NB4 (cell line): ENCODE measurements at regions not wholly inside any gene's neighbourhood (a gene's known extent, or its start where the extent isn't known, plus 50 kb on each side); places are given as distances from the start of the nearest gene placed in this dataset.

Experiments used
- DNase-seq: peaks from one replicate; pipeline ENCODE4 v3.0.0; 2010; ENCODE audit warnings: low read depth
- H3K4me3 ChIP-seq: one replicate; pipeline ENCODE4 v1.5.1; 2011; ENCODE audit warnings: mild to moderate bottlenecking, low read depth, low read length, moderate library complexity
- MYC ChIP-seq: IDR thresholded peaks from 2 replicates; pipeline ENCODE4 v1.6.1; 2011; ENCODE audit warnings: low read depth, low read length
- POLR2A ChIP-seq: IDR thresholded peaks from 2 replicates; pipeline ENCODE4 v1.6.1; 2011; ENCODE audit warnings: mild to moderate bottlenecking; ENCODE audit not compliant: insufficient read length; ENCODE audit errors: extremely low read depth
- TF ChIP-seq, protein P1 (sequence below): IDR thresholded peaks from one replicate; pipeline ENCODE4 v1.5.1; 2012; ENCODE audit warnings: low read depth, low read length
- TF ChIP-seq, protein P2 (sequence below): IDR thresholded peaks from 2 replicates; pipeline ENCODE4 v1.6.1; 2011; ENCODE audit warnings: low read depth, low read length

DNA sequence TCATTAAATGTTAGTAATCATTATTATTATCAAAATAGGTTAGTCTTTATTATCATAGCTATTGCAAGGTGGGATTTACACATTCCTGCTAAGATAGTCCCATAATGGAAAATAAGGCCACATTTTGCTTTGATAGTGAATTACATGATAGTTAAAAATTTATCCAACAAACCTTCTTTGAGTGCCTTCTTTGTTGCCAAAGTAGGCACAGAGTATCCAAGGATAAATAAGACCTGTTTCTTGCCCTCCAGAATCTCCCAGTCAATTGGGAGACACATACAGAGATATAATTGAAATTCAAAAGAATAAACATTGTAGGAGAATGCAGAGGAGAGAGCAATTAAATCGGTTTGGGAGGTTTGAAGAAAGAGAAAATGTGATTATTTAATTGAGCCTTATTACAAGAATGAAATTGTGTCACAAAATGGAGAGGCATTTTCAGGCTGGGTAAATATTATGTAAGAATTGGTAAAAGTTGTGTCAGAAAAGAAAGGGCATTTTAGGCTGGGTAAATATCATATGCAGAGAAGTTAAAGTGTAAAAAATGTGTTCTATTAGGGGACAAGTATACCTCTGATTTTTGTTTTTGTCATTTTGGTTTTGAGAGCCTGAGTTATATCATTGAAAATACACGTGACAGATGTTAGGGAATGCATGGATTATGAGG is 189.3 kb downstream of the POU4F1 start:
- H3K4me3 ChIP-seq = no peak overlapping the region
- DNase-seq = no peak
- TF ChIP-seq, protein P1, sequence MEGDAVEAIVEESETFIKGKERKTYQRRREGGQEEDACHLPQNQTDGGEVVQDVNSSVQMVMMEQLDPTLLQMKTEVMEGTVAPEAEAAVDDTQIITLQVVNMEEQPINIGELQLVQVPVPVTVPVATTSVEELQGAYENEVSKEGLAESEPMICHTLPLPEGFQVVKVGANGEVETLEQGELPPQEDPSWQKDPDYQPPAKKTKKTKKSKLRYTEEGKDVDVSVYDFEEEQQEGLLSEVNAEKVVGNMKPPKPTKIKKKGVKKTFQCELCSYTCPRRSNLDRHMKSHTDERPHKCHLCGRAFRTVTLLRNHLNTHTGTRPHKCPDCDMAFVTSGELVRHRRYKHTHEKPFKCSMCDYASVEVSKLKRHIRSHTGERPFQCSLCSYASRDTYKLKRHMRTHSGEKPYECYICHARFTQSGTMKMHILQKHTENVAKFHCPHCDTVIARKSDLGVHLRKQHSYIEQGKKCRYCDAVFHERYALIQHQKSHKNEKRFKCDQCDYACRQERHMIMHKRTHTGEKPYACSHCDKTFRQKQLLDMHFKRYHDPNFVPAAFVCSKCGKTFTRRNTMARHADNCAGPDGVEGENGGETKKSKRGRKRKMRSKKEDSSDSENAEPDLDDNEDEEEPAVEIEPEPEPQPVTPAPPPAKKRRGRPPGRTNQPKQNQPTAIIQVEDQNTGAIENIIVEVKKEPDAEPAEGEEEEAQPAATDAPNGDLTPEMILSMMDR = no peak
- TF ChIP-seq, protein P2, sequence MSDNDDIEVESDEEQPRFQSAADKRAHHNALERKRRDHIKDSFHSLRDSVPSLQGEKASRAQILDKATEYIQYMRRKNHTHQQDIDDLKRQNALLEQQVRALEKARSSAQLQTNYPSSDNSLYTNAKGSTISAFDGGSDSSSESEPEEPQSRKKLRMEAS = no peak
- TF ChIP-seq MYC (no peak), POLR2A (no peak)

DNA sequence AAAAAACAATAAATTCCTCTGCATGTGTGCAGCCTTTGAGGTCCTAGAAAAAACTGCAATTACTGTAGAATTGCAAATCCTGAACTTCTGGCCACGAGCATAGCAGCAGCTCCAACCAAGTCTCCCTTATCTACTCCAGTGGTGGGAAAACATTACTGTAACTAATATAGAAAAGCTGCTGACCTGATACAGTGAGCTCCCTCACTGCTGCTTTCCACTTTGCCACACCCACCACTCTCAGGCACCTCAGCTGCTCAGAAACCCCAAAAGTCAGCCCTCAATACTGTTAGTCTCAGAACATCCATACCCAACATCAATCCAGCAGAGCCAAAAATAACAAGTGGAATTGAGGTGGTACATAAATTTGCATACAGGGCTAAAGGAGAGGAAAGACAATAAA is 192.5 kb downstream of the POU4F1 start:
- H3K4me3 ChIP-seq = no peak overlapping the region
- TF ChIP-seq POLR2A (no peak), MYC (no peak)
- TF ChIP-seq, protein P2 = no peak
- TF ChIP-seq, protein P1 = no peak
- DNase-seq = no peak

DNA sequence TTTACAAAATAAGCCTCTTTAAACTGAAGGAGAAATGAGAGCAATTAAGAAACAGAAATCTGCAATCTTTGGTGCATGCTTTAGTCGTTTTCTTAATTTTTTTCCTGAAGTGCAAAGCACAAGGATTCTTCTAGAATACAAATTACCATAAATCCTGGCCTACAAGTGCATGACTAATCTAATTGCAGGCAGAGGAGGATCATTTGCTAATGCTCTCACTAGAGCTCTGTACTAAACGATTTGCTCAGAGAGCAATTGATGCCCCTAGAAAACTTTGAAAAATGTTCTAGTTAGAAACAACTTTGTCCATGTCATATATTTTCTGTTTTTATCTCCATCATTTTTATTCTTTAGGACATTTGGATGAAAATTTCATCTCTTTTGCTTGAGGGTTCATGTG is 193.2 kb downstream of the POU4F1 start:
- TF ChIP-seq, protein P1 = no peak
- no peak for TF ChIP-seq MYC
- TF ChIP-seq, protein P2 = no peak
- no peak for TF ChIP-seq POLR2A
- H3K4me3 ChIP-seq = no peak overlapping the region
- DNase-seq = no peak

DNA sequence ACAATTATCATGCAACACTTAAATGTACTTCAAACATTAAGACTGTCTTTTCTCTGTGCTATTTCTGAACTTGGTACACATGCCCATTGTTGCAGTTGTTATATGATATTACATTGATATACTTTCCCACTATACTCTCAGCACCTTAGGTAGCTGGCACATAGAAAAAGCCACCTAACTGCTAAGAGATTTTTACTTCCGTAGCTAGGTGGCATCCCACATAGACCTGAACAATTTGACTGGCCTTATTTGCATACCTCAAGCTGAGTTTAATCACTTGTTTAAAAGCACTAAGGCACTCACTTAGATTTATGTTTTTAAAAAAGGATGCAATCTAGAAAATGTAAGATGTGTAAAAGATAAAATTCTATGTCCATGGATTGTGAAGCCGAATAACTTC is 194.2 kb downstream of the POU4F1 start:
- no peak overlapping the region for H3K4me3 ChIP-seq
- no peak for DNase-seq
- TF ChIP-seq, protein P1 = no peak
- TF ChIP-seq, protein P2 = no peak
- TF ChIP-seq POLR2A (no peak), MYC (no peak)

DNA sequence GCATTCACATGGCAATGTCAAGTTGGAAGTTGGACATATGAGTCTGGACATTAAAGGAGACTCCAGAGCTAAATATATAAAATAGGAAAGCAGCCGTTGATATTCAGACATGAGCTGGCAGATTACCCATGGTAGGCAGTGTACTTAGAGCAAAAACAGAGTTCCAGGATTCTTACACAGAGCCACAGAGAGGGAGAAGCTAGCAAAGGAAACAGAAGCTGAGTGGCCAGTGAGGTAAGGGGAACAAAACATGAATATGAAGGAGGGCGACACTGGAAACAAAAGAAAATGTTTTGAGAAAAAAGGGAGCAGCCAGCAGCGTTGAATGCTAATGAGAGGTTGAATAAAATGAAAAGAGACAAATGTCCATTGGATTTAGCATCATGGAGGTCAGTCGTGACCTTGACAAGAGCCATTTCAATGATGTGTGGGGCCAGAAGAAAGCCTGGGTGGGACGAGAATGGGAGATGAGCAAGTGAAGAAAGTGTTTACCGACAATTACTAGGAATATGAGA is 198.4 kb downstream of the POU4F1 start:
- no peak overlapping the region for H3K4me3 ChIP-seq
- no peak for DNase-seq
- TF ChIP-seq, protein P1 = no peak
- TF ChIP-seq, protein P2 = no peak
- no peak for TF ChIP-seq POLR2A
- no peak for TF ChIP-seq MYC
